Mesenchymal stem cell (in vitro differentiated cells and primary cell): ENCODE measurements at regions not wholly inside any gene's neighbourhood (a gene's known extent, or its start where the extent isn't known, plus 50 kb on each side); places are given as distances from the start of the nearest gene placed in this dataset.
A peak's percentile ranks its signal among the peaks of the same experiment; 100 is the strongest.

Experiments used
- DNase-seq: peaks from one replicate; pipeline ENCODE4 v3.0.0-alpha.2; 2013
- H2AFZ ChIP-seq: one replicate; pipeline ENCODE4 v1.6.1; 2013; ENCODE audit warnings: low read depth, mild to moderate bottlenecking, control low read depth, inconsistent platforms, low read length, moderate library complexity
- H2AK5ac ChIP-seq: 2 replicates; pipeline ENCODE4 v1.6.1; 2013; ENCODE audit warnings: low read length, moderate library complexity, mild to moderate bottlenecking, inconsistent platforms; ENCODE audit not compliant: severe bottlenecking
- H2BK120ac ChIP-seq: one replicate; pipeline ENCODE4 v1.6.1; 2013; ENCODE audit warnings: low read depth, mild to moderate bottlenecking, inconsistent platforms, low read length, moderate library complexity
- H2BK12ac ChIP-seq, 2 experiments: one replicate each; pipeline ENCODE4 v1.6.1; 2013; ENCODE audit warnings: inconsistent platforms in 2 of 2, low read length in 2 of 2, mild to moderate bottlenecking in 2 of 2, moderate library complexity in 2 of 2, control low read depth in 1 of 2
- H2BK15ac ChIP-seq: one replicate; pipeline ENCODE4 v1.6.1; 2013; ENCODE audit warnings: mild to moderate bottlenecking, low read depth, inconsistent platforms; ENCODE audit not compliant: poor library complexity, severe bottlenecking
- H2BK5ac ChIP-seq: 2 replicates; pipeline ENCODE4 v1.6.1; 2013; ENCODE audit warnings: low read depth, mild to moderate bottlenecking, low read length, control low read depth, inconsistent platforms; ENCODE audit not compliant: poor library complexity, severe bottlenecking
- H3K14ac ChIP-seq, 2 experiments: one replicate each; pipeline ENCODE4 v1.6.1; 2013; ENCODE audit warnings: inconsistent platforms in 2 of 2, low read length in 2 of 2, control low read depth in 1 of 2, mild to moderate bottlenecking in 1 of 2, moderate library complexity in 1 of 2
- H3K18ac ChIP-seq, 2 experiments: one replicate each; pipeline ENCODE4 v1.6.1; 2013; ENCODE audit warnings: inconsistent platforms in 2 of 2, low read length in 2 of 2, control low read depth in 1 of 2, low read depth in 1 of 2, mild to moderate bottlenecking in 1 of 2
- H3K23ac ChIP-seq, 2 experiments: one replicate each; pipeline ENCODE4 v1.6.1; 2013; ENCODE audit warnings: inconsistent platforms in 2 of 2, low read length in 2 of 2, mild to moderate bottlenecking in 2 of 2, moderate library complexity in 2 of 2, control low read depth in 1 of 2
- H3K27ac ChIP-seq: 2 replicates; pipeline ENCODE4 v1.5.1; 2013; ENCODE audit warnings: mild to moderate bottlenecking, moderate library complexity, low read length, control low read depth, inconsistent platforms; ENCODE audit not compliant: poor library complexity, severe bottlenecking
- H3K27me3 ChIP-seq, 2 experiments: 2 replicates each; pipeline versions ENCODE4 v1.6.1 to v1.7.0; 2013; ENCODE audit warnings: low read length in 2 of 2, mild to moderate bottlenecking in 2 of 2, moderate library complexity in 2 of 2, control low read depth in 1 of 2, inconsistent platforms in 1 of 2; ENCODE audit not compliant: control insufficient read depth in 1 of 2, insufficient read depth in 1 of 2
- H3K36me3 ChIP-seq, 2 experiments: 2 replicates each; pipeline versions ENCODE4 v1.6.1 to v1.7.0; 2013; ENCODE audit warnings: low read length in 2 of 2, control low read depth in 1 of 2, inconsistent platforms in 1 of 2, low read depth in 1 of 2, mild to moderate bottlenecking in 1 of 2; ENCODE audit not compliant: insufficient read depth in 2 of 2, control insufficient read depth in 1 of 2
- H3K4ac ChIP-seq, 2 experiments: one replicate each; pipeline ENCODE4 v1.6.1; 2013; ENCODE audit warnings: inconsistent platforms in 2 of 2, low read length in 2 of 2, mild to moderate bottlenecking in 2 of 2, moderate library complexity in 2 of 2, control low read depth in 1 of 2, low read depth in 1 of 2
- H3K4me1 ChIP-seq: 2 replicates; pipeline ENCODE4 v1.6.1; 2013; ENCODE audit warnings: low read depth, low read length, control low read depth; ENCODE audit not compliant: control insufficient read depth, insufficient read depth
- H3K4me2 ChIP-seq: 2 replicates; pipeline ENCODE4 v1.6.1; 2013; ENCODE audit warnings: low read length, mild to moderate bottlenecking, inconsistent platforms; ENCODE audit not compliant: poor library complexity, severe bottlenecking
- H3K4me3 ChIP-seq, 2 experiments: 2 replicates each; pipeline versions ENCODE4 v1.5.1 to v1.7.0; 2013; ENCODE audit warnings: low read length in 2 of 2, mild to moderate bottlenecking in 2 of 2, control low read depth in 1 of 2, low read depth in 1 of 2; ENCODE audit not compliant: insufficient read depth in 1 of 2
- H3K79me1 ChIP-seq: replicated peaks from 2 replicates; pipeline ENCODE4 v1.6.1; 2013; ENCODE audit warnings: mild to moderate bottlenecking, control low read depth, low read length, inconsistent platforms; ENCODE audit not compliant: poor library complexity, severe bottlenecking
- H3K9ac ChIP-seq: 2 replicates; pipeline ENCODE4 v1.7.0; 2013; ENCODE audit warnings: mild to moderate bottlenecking, low read length, moderate library complexity
- H3K9me3 ChIP-seq: 2 replicates; pipeline ENCODE4 v1.7.0; 2013; ENCODE audit warnings: mild to moderate bottlenecking, low read length; ENCODE audit not compliant: control insufficient read depth
- H4K8ac ChIP-seq: one replicate; pipeline ENCODE4 v1.6.1; 2013; ENCODE audit warnings: inconsistent platforms, mild to moderate bottlenecking, low read length, moderate library complexity
- H4K91ac ChIP-seq: one replicate; pipeline ENCODE4 v1.6.1; 2013; ENCODE audit warnings: mild to moderate bottlenecking, low read length, inconsistent platforms
- WGBS: methylation state at CpG from one replicate; pipeline ENCODE4 v1.1.7; 2013; ENCODE audit warnings: mixed read lengths; 5-methylcytosine and 5-hydroxymethylcytosine counted together

GRCh38 chr3:124615896-124616543 lies 114.2 kb upstream of the UMPS start:
- H3K4me1 ChIP-seq, result no peaks in the 10 kb centered on the region
- no peak overlapping the region for H3K23ac ChIP-seq
- DNase-seq, result no peak
- H3K4ac ChIP-seq, result no peak overlapping the region
- WGBS, result 82% methylated on average over 1 of the region's 1 CpG
- H3K18ac ChIP-seq, result no peak overlapping the region
- H3K27me3 ChIP-seq, result peaks cover 4 to 15% of the 10 kb centered on the region in 2 experiments
- no peak overlapping the region for H4K91ac ChIP-seq
- no peak overlapping the region for H4K8ac ChIP-seq
- H2BK120ac ChIP-seq, result no peak overlapping the region
- H3K9me3 ChIP-seq, result no peaks in the 10 kb centered on the region
- no peak overlapping the region for H3K14ac ChIP-seq
- H2BK15ac ChIP-seq, result no peak overlapping the region
- no peak overlapping the region for H2AK5ac ChIP-seq
- no peak overlapping the region for H2BK5ac ChIP-seq
- H3K27ac ChIP-seq, result no peak overlapping the region
- H3K9ac ChIP-seq, result no peak overlapping the region
- no peaks in the 10 kb centered on the region for H3K79me1 ChIP-seq
- no peak overlapping the region for H3K4me2 ChIP-seq
- no peak overlapping the region for H2BK12ac ChIP-seq
- no peak overlapping the region for H2AFZ ChIP-seq
- no peak overlapping the region for H3K4me3 ChIP-seq
- no peaks in the 10 kb centered on the region for H3K36me3 ChIP-seq

GRCh38 chr3:124617177-124617576 lies 113.1 kb upstream of the UMPS start:
- H3K4me3 ChIP-seq, result no peak overlapping the region
- H2BK120ac ChIP-seq, result no peak overlapping the region
- H3K4ac ChIP-seq, result no peak overlapping the region
- H3K4me2 ChIP-seq, result no peak overlapping the region
- no peaks in the 10 kb centered on the region for H3K36me3 ChIP-seq
- H4K8ac ChIP-seq, result no peak overlapping the region
- no peaks in the 10 kb centered on the region for H3K79me1 ChIP-seq
- no peak overlapping the region for H3K23ac ChIP-seq
- no peak overlapping the region for H3K27ac ChIP-seq
- H2AFZ ChIP-seq, result no peak overlapping the region
- H3K9me3 ChIP-seq, result no peaks in the 10 kb centered on the region
- peaks cover 0 to 15% of the 10 kb centered on the region in 2 experiments for H3K27me3 ChIP-seq
- no peak overlapping the region for H3K18ac ChIP-seq
- no peak overlapping the region for H4K91ac ChIP-seq
- H3K4me1 ChIP-seq, result no peaks in the 10 kb centered on the region
- DNase-seq, result no peak
- no peak overlapping the region for H3K9ac ChIP-seq
- 73% methylated on average over 1 of the region's 1 CpG for WGBS
- no peak overlapping the region for H2AK5ac ChIP-seq
- H2BK5ac ChIP-seq, result no peak overlapping the region
- H2BK12ac ChIP-seq, result no peak overlapping the region
- H3K14ac ChIP-seq, result no peak overlapping the region
- no peak overlapping the region for H2BK15ac ChIP-seq

GRCh38 chr3:124619887-124620599 lies 110.2 kb upstream of the UMPS start:
- WGBS, result 100% methylated on average over 1 of the region's 4 CpGs
- Histone ChIP-seq H2BK12ac (no peak overlapping the region), H3K4me3 (no peak overlapping the region)

GRCh38 chr3:124620600-124621063 lies 109.6 kb upstream of the UMPS start:
- H2AK5ac ChIP-seq, result no peak overlapping the region
- no peak overlapping the region for H4K91ac ChIP-seq
- H3K4me3 ChIP-seq, result no peak overlapping the region
- H3K4me1 ChIP-seq, result no peaks in the 10 kb centered on the region
- DNase-seq, result peak; percentile 53
- H2BK15ac ChIP-seq, result no peak overlapping the region
- H3K23ac ChIP-seq, result no peak overlapping the region
- H2BK120ac ChIP-seq, result peak overlapping the region; percentile 4
- no peaks in the 10 kb centered on the region for H3K36me3 ChIP-seq
- H3K27ac ChIP-seq, result no peak overlapping the region
- H3K27me3 ChIP-seq, result peaks cover 0 to 3% of the 10 kb centered on the region in 2 experiments
- H2BK5ac ChIP-seq, result no peak overlapping the region
- no peak overlapping the region for H4K8ac ChIP-seq
- peak overlapping the region; percentile 45 for H3K9ac ChIP-seq
- no peak overlapping the region for H2BK12ac ChIP-seq
- no peaks in the 10 kb centered on the region for H3K79me1 ChIP-seq
- 30% methylated on average over 6 of the region's 6 CpGs for WGBS
- no peak overlapping the region for H3K4ac ChIP-seq
- H3K4me2 ChIP-seq, result no peak overlapping the region
- H3K14ac ChIP-seq, result no peak overlapping the region
- no peaks in the 10 kb centered on the region for H3K9me3 ChIP-seq
- no peak overlapping the region for H2AFZ ChIP-seq
- no peak overlapping the region for H3K18ac ChIP-seq

More at GRCh38 chr3:124619887-124620599, 110.2 kb upstream of the UMPS start:
- Histone ChIP-seq H3K4me1 (no peaks in the 10 kb centered on the region), H3K27me3 (peaks cover 0 to under 1% of the 10 kb centered on the region in 2 experiments), H2BK120ac (no peak overlapping the region), H2BK15ac (no peak overlapping the region), H3K9ac (peak overlapping the region; percentile 45), H3K18ac (no peak overlapping the region), H3K14ac (no peak overlapping the region), H4K91ac (no peak overlapping the region), H3K9me3 (no peaks in the 10 kb centered on the region), H2AFZ (no peak overlapping the region), H2AK5ac (no peak overlapping the region), H3K4ac (no peak overlapping the region), H3K36me3 (no peaks in the 10 kb centered on the region), H3K27ac (no peak overlapping the region), H3K4me2 (no peak overlapping the region), H2BK5ac (no peak overlapping the region), H3K23ac (no peak overlapping the region), H4K8ac (peak overlapping the region; percentile 45), H3K79me1 (no peaks in the 10 kb centered on the region)
- DNase-seq, result peak; percentile 13
